WTC11 (cell line): ENCODE measurements at regions not wholly inside any gene's neighbourhood (a gene's known extent, or its start where the extent isn't known, plus 50 kb on each side); places are given as distances from the start of the nearest gene placed in this dataset.

Source experiments
- CREB1 ChIP-seq: sonication (generic); formaldehyde crosslinking; IDR thresholded peaks from 2 replicates; pipeline ENCODE4 v1.8.0; 2023; ENCODE audit warnings: mild to moderate bottlenecking, missing genetic modification reagents
- ETV6 ChIP-seq: sonication (generic); formaldehyde crosslinking; IDR thresholded peaks from 2 replicates; pipeline ENCODE4 v1.8.1; 2022; ENCODE audit warnings: mild to moderate bottlenecking, missing genetic modification reagents
- FOXJ3 ChIP-seq: sonication (generic); formaldehyde crosslinking; IDR thresholded peaks from 2 replicates; pipeline ENCODE4 v1.9.0; 2021; ENCODE audit warnings: missing genetic modification reagents, mild to moderate bottlenecking, borderline replicate concordance
- NFYB ChIP-seq: sonication (generic); formaldehyde crosslinking; conservative IDR thresholded peaks from 2 replicates; pipeline ENCODE4 v1.8.0; 2022; ENCODE audit warnings: low read depth, missing genetic modification reagents
- NR3C1 ChIP-seq: sonication (generic); formaldehyde crosslinking; conservative IDR thresholded peaks from 2 replicates; pipeline ENCODE4 v1.8.1; 2023; ENCODE audit warnings: low read depth, mild to moderate bottlenecking, missing genetic modification reagents
- TP53 ChIP-seq: sonication (generic); formaldehyde crosslinking; IDR thresholded peaks from 2 replicates; pipeline ENCODE4 v1.8.1; 2023; ENCODE audit warnings: mild to moderate bottlenecking, missing genetic modification reagents
- TF ChIP-seq, protein P1 (sequence below): sonication (generic); formaldehyde crosslinking; IDR thresholded peaks from 2 replicates; pipeline ENCODE4 v1.8.0; 2022; ENCODE audit warnings: mild to moderate bottlenecking, missing genetic modification reagents
- TF ChIP-seq, protein P2 (sequence below): fragments of 200-600 bp; IDR thresholded peaks from 2 replicates; pipeline ENCODE4 v1.8.0; 2022; ENCODE audit warnings: antibody characterized with exemption
- TF ChIP-seq, protein P3 (sequence below): sonication (generic); formaldehyde crosslinking; IDR thresholded peaks from 2 replicates; pipeline ENCODE4 v1.8.1; 2023; ENCODE audit warnings: mild to moderate bottlenecking, missing genetic modification reagents, moderate library complexity

DNA sequence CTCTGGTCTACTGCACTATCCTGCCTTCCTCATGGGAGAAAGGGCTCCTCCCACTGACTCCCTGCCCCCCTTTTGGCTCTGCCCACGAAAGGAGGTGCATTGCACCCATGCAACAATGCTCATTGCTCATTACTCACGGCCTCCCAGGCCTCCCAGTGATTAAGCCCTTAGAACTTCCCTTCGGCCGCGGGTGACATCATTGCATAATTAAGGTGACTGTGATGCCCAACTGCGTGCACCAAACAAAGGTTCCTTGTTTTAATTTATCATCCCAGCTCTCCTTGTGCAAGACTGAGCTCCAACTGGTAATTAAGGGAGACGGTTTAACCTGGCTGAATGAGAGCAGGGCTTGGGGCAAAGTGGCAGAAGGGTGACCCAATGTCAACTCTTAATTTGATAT is 180.4 kb downstream of the GAS1 start:
- TF ChIP-seq CREB1 (no peak), NR3C1 (CRISPR knock-in tag) (no peak), ETV6 (CRISPR knock-in tag) (no peak), TP53 (CRISPR knock-in tag) (no peak), NFYB (no peak), FOXJ3 (no peak)
- TF ChIP-seq, protein P1, sequence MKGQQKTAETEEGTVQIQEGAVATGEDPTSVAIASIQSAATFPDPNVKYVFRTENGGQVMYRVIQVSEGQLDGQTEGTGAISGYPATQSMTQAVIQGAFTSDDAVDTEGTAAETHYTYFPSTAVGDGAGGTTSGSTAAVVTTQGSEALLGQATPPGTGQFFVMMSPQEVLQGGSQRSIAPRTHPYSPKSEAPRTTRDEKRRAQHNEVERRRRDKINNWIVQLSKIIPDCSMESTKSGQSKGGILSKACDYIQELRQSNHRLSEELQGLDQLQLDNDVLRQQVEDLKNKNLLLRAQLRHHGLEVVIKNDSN (CRISPR knock-in tag): no peak
- TF ChIP-seq, protein P2, sequence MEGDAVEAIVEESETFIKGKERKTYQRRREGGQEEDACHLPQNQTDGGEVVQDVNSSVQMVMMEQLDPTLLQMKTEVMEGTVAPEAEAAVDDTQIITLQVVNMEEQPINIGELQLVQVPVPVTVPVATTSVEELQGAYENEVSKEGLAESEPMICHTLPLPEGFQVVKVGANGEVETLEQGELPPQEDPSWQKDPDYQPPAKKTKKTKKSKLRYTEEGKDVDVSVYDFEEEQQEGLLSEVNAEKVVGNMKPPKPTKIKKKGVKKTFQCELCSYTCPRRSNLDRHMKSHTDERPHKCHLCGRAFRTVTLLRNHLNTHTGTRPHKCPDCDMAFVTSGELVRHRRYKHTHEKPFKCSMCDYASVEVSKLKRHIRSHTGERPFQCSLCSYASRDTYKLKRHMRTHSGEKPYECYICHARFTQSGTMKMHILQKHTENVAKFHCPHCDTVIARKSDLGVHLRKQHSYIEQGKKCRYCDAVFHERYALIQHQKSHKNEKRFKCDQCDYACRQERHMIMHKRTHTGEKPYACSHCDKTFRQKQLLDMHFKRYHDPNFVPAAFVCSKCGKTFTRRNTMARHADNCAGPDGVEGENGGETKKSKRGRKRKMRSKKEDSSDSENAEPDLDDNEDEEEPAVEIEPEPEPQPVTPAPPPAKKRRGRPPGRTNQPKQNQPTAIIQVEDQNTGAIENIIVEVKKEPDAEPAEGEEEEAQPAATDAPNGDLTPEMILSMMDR: no peak
- TF ChIP-seq, protein P3, sequence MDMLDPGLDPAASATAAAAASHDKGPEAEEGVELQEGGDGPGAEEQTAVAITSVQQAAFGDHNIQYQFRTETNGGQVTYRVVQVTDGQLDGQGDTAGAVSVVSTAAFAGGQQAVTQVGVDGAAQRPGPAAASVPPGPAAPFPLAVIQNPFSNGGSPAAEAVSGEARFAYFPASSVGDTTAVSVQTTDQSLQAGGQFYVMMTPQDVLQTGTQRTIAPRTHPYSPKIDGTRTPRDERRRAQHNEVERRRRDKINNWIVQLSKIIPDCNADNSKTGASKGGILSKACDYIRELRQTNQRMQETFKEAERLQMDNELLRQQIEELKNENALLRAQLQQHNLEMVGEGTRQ (CRISPR knock-in tag): no peak
